ENCODE measurements at regions not wholly inside any gene's neighbourhood (a gene's known extent, or its start where the extent isn't known, plus 50 kb on each side); places are given as distances from the start of the nearest gene placed in this dataset.
A peak's percentile ranks its signal among the peaks of the same experiment; 100 is the strongest.

GRCh38 chr12:89859508-89860220 is 151.0 kb upstream of the ATP2B1 start:
- intact Hi-C loops (cut with DNase I): no loop called here
- no peak overlapping the region for H3K27ac ChIP-seq
- peaks cover 0 to 67% (median 0%) of the 10 kb centered on the region in 12 donors for H3K4me1 ChIP-seq
- H3K27me3 ChIP-seq: peaks cover 0 to 5% (median 0%) of the 10 kb centered on the region in 9 donors
- H3K36me3 ChIP-seq: no peaks in the 10 kb centered on the region
- H3K4me3 ChIP-seq: no peak overlapping the region
- WGBS, 4 donors: 2 to 50% (median 3%) methylated on average over 1 of the region's 1 CpG
- no peaks in the 10 kb centered on the region for H3K9me3 ChIP-seq
- DNase-seq: no peak
- TF ChIP-seq POLR2A (IDR thresholded peaks at IDR 0.05): no peak
- TF ChIP-seq CTCF (IDR thresholded peaks at IDR 0.05): no peak
- ATAC-seq: no peak

DNA sequence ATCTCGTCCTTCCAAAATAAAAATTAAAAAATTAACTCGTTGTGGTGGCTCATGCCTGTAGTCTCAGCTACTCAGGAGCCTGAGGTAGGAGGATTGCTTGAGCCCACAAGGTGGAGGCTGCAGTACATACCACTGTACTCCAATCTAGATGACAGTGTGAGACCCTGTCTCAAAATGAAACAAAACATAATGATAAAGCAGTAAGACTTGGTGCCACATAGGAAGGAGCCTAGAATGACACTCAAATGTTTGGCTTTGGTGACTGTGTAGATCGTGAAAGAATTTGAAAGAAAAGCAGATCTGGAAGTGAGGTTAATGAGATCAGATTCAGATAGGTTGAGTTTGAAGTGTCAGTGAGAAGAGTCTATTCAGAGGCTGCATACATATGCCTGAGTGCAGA is 150.1 kb upstream of the ATP2B1 start:
- intact Hi-C loops (cut with DNase I): no loop called here
- no peaks in the 10 kb centered on the region for H3K36me3 ChIP-seq
- no peak overlapping the region for H3K4me3 ChIP-seq
- peaks cover 0 to 57% (median 0%) of the 10 kb centered on the region in 12 donors for H3K4me1 ChIP-seq
- WGBS, 4 donors: 92 to 94% (median 94%) methylated on average over 3 of the region's 3 CpGs
- no peak overlapping the region for H3K27ac ChIP-seq
- no peaks in the 10 kb centered on the region for H3K9me3 ChIP-seq
- peaks cover 0 to 7% (median 0%) of the 10 kb centered on the region in 9 donors for H3K27me3 ChIP-seq
- TF ChIP-seq POLR2A (IDR thresholded peaks at IDR 0.05) (no peak), CTCF (IDR thresholded peaks at IDR 0.05) (no peak)
- no peak for ATAC-seq
- DNase-seq: no peak

GRCh38 chr12:89857652-89858274 is 149.1 kb upstream of the ATP2B1 start:
- no peaks in the 10 kb centered on the region for H3K9me3 ChIP-seq
- no peak for DNase-seq
- TF ChIP-seq CTCF (IDR thresholded peaks at IDR 0.05) (no peak), POLR2A (IDR thresholded peaks at IDR 0.05) (no peak)
- H3K4me3 ChIP-seq: no peak overlapping the region
- H3K36me3 ChIP-seq: no peaks in the 10 kb centered on the region
- H3K27ac ChIP-seq: peak overlapping the region in 1 of 12 donors; percentile 51
- H3K27me3 ChIP-seq: peaks cover 0 to 7% (median 0%) of the 10 kb centered on the region in 9 donors
- 90 to 94% (median 93%) methylated on average over 6 of the region's 6 CpGs for WGBS, 4 donors
- peaks cover 0 to 48% (median 0%) of the 10 kb centered on the region in 12 donors for H3K4me1 ChIP-seq
- ATAC-seq: peak in 3 of 4 donors; percentile 26 to 63 (median 36)
- intact Hi-C loops (cut with DNase I): no loop called here

DNA sequence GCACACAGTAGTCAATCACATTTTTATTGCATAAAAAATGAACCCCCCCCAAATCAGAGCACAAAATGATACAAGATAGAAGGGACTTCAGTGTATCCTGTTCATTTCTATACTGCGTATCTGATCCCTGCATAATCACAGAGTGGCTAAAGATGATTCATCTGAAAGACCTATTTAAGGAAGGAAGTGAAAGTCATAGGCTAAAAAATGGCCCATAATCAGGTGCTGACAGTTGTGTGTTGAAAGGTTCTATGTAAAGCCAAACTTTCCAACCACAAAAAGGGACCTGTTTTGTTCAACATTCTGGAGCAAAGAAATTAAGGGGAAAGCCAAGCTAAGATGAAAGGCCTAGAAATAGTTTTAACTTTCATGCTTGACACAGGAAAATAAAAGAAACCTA is 147.8 kb upstream of the ATP2B1 start:
- Histone ChIP-seq H3K4me3 (no peak overlapping the region), H3K4me1 (peaks cover 0 to 37% (median 0%) of the 10 kb centered on the region in 12 donors), H3K27ac (peak overlapping the region in 1 of 12 donors; percentile 51), H3K9me3 (no peaks in the 10 kb centered on the region), H3K36me3 (no peaks in the 10 kb centered on the region), H3K27me3 (peaks cover 0 to 10% (median 0%) of the 10 kb centered on the region in 9 donors)
- intact Hi-C loops (cut with DNase I): no loop called here
- DNase-seq (no peak), ATAC-seq (peak in 2 of 4 donors; percentile 44 to 50)
- TF ChIP-seq CTCF (IDR thresholded peaks at IDR 0.05) (no peak), POLR2A (IDR thresholded peaks at IDR 0.05) (no peak)
- 70 to 76% (median 73%) methylated on average over 1 of the region's 1 CpG for WGBS, 4 donors

Measured in heart left ventricle (tissue), 16 donors.